ENCODE measurements at regions not wholly inside any gene's neighbourhood (a gene's known extent, or its start where the extent isn't known, plus 50 kb on each side); places are given as distances from the start of the nearest gene placed in this dataset.

DNA sequence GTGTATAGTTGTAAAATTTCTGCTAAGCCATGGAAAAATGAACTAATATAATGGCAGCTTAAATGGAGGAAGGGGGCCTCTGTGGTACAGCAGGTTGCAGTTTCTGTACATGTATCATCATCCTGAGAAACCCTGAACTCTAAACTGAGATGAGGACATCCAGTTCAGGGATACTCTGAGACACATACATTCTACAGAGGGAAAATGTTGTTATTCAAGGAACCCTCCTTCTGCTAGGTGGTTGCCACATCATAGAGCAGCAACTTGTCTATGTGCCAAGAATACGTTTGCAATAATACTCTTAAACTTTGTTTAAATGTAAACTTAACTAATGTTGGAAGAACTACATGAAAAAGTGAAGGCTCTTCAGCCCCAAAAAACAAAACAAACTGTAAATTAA lies 1310.8 kb upstream of the WWC1 start:
- POLR2A ChIA-PET: no interaction called here
- Mint-ChIP-seq H3K27ac (no peak overlapping the region), H3K4me3 (peak overlapping the region; percentile 90; the same call in 1 of the 2 replicates), H3K9me3 (no peaks in the 10 kb centered on the region), H3K4me1 (peaks cover 50% of the 10 kb centered on the region), H3K27me3 (ENCODE audit: low read depth) (peaks cover 14% of the 10 kb centered on the region), H3K36me3 (no peaks in the 10 kb centered on the region)
- CTCF ChIA-PET: no interaction called here
- DNase-seq (ENCODE audit: low spot score) (no peak), ATAC-seq (no peak)
- TF ChIP-seq TEAD1 (CRISPR knock-in tag; IDR thresholded peaks at IDR 0.05) (no peak), ETV6 (CRISPR knock-in tag; IDR thresholded peaks at IDR 0.05) (no peak), USF1 (CRISPR knock-in tag; IDR thresholded peaks at IDR 0.05) (no peak), NR2C2 (CRISPR knock-in tag; IDR thresholded peaks at IDR 0.05) (no peak), OVOL2 (CRISPR knock-in tag; IDR thresholded peaks at IDR 0.05; ENCODE audit: borderline replicate concordance) (no peak), JAZF1 (CRISPR knock-in tag; IDR thresholded peaks at IDR 0.05) (no peak), ZNF281 (CRISPR knock-in tag; IDR thresholded peaks at IDR 0.05) (no peak), FOXK1 (CRISPR knock-in tag; IDR thresholded peaks at IDR 0.05) (no peak), NFYB (CRISPR knock-in tag; conservative IDR thresholded peaks at IDR 0.05; ENCODE audit: low read depth) (no peak)
- TF ChIP-seq, protein P1, sequence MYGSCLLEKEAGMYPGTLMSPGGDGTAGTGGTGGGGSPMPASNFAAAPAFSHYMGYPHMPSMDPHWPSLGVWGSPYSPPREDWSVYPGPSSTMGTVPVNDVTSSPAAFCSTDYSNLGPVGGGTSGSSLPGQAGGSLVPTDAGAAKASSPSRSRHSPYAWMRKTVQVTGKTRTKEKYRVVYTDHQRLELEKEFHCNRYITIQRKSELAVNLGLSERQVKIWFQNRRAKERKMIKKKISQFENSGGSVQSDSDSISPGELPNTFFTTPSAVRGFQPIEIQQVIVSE (CRISPR knock-in tag; IDR thresholded peaks at IDR 0.05; ENCODE audit: borderline replicate concordance): no peak
- TF ChIP-seq, protein P2, sequence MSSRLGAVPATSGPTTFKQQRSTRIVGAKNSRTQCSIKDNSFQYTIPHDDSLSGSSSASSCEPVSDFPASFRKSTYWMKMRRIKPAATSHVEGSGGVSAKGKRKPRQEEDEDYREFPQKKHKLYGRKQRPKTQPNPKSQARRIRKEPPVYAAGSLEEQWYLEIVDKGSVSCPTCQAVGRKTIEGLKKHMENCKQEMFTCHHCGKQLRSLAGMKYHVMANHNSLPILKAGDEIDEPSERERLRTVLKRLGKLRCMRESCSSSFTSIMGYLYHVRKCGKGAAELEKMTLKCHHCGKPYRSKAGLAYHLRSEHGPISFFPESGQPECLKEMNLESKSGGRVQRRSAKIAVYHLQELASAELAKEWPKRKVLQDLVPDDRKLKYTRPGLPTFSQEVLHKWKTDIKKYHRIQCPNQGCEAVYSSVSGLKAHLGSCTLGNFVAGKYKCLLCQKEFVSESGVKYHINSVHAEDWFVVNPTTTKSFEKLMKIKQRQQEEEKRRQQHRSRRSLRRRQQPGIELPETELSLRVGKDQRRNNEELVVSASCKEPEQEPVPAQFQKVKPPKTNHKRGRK (CRISPR knock-in tag; IDR thresholded peaks at IDR 0.05; ENCODE audit: borderline replicate concordance): no peak
- TF ChIP-seq, protein P3, sequence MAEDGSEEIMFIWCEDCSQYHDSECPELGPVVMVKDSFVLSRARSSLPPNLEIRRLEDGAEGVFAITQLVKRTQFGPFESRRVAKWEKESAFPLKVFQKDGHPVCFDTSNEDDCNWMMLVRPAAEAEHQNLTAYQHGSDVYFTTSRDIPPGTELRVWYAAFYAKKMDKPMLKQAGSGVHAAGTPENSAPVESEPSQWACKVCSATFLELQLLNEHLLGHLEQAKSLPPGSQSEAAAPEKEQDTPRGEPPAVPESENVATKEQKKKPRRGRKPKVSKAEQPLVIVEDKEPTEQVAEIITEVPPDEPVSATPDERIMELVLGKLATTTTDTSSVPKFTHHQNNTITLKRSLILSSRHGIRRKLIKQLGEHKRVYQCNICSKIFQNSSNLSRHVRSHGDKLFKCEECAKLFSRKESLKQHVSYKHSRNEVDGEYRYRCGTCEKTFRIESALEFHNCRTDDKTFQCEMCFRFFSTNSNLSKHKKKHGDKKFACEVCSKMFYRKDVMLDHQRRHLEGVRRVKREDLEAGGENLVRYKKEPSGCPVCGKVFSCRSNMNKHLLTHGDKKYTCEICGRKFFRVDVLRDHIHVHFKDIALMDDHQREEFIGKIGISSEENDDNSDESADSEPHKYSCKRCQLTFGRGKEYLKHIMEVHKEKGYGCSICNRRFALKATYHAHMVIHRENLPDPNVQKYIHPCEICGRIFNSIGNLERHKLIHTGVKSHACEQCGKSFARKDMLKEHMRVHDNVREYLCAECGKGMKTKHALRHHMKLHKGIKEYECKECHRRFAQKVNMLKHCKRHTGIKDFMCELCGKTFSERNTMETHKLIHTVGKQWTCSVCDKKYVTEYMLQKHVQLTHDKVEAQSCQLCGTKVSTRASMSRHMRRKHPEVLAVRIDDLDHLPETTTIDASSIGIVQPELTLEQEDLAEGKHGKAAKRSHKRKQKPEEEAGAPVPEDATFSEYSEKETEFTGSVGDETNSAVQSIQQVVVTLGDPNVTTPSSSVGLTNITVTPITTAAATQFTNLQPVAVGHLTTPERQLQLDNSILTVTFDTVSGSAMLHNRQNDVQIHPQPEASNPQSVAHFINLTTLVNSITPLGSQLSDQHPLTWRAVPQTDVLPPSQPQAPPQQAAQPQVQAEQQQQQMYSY (CRISPR knock-in tag; IDR thresholded peaks at IDR 0.05): no peak
- TF ChIP-seq, protein P4, sequence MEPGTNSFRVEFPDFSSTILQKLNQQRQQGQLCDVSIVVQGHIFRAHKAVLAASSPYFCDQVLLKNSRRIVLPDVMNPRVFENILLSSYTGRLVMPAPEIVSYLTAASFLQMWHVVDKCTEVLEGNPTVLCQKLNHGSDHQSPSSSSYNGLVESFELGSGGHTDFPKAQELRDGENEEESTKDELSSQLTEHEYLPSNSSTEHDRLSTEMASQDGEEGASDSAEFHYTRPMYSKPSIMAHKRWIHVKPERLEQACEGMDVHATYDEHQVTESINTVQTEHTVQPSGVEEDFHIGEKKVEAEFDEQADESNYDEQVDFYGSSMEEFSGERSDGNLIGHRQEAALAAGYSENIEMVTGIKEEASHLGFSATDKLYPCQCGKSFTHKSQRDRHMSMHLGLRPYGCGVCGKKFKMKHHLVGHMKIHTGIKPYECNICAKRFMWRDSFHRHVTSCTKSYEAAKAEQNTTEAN (CRISPR knock-in tag; IDR thresholded peaks at IDR 0.05): no peak
- TF ChIP-seq, protein P5, sequence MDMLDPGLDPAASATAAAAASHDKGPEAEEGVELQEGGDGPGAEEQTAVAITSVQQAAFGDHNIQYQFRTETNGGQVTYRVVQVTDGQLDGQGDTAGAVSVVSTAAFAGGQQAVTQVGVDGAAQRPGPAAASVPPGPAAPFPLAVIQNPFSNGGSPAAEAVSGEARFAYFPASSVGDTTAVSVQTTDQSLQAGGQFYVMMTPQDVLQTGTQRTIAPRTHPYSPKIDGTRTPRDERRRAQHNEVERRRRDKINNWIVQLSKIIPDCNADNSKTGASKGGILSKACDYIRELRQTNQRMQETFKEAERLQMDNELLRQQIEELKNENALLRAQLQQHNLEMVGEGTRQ (CRISPR knock-in tag; IDR thresholded peaks at IDR 0.05): no peak
